HEK293 (cell line): ENCODE measurements at regions not wholly inside any gene's neighbourhood (a gene's known extent, or its start where the extent isn't known, plus 50 kb on each side); places are given as distances from the start of the nearest gene placed in this dataset.

Experiments
- CTCF ChIP-seq: fragments of 450-650 bp; formaldehyde crosslinking; IDR thresholded peaks from 2 replicates; pipeline ENCODE4 v1.5.1; 2016; ENCODE audit warnings: missing biosample characterization, missing genetic modification characterization
- GLIS2 ChIP-seq: fragments of 450-650 bp; formaldehyde crosslinking; IDR thresholded peaks from 2 replicates; pipeline ENCODE4 v1.5.1; 2016; ENCODE audit warnings: missing biosample characterization, missing genetic modification characterization
- KLF9 ChIP-seq: fragments of 450-650 bp; formaldehyde crosslinking; IDR thresholded peaks from 2 replicates; pipeline ENCODE4 v1.5.1; 2016; ENCODE audit warnings: missing biosample characterization, missing genetic modification characterization, low read depth
- PRDM10 ChIP-seq: fragments of 450-650 bp; formaldehyde crosslinking; IDR thresholded peaks from 2 replicates; pipeline ENCODE4 v1.5.1; 2016; ENCODE audit warnings: missing biosample characterization, missing genetic modification characterization
- TCF7L2 ChIP-seq: IDR thresholded peaks from 2 replicates; pipeline ENCODE4 v1.6.1; 2011; ENCODE audit warnings: low read depth, mild to moderate bottlenecking, inconsistent platforms, low read length, moderate library complexity, borderline replicate concordance
- TRIM28 ChIP-seq: IDR thresholded peaks from 2 replicates; pipeline ENCODE4 v1.6.1; 2011; ENCODE audit warnings: low read length, control low read depth, borderline replicate concordance
- TSHZ1 ChIP-seq: fragments of 450-650 bp; formaldehyde crosslinking; IDR thresholded peaks from 2 replicates; pipeline ENCODE4 v1.5.1; 2016; ENCODE audit warnings: missing biosample characterization, missing genetic modification characterization, borderline replicate concordance
- ZBTB44 ChIP-seq: fragments of 450-650 bp; IDR thresholded peaks from 2 replicates; pipeline ENCODE4 v1.5.1; 2018; ENCODE audit warnings: missing biosample characterization, mild to moderate bottlenecking, missing genetic modification characterization
- ZNF214 ChIP-seq: fragments of 450-650 bp; formaldehyde crosslinking; IDR thresholded peaks from 2 replicates; pipeline ENCODE4 v1.5.1; 2017; ENCODE audit warnings: missing biosample characterization, mild to moderate bottlenecking, missing genetic modification characterization, borderline replicate concordance
- ZNF221 ChIP-seq: fragments of 450-650 bp; formaldehyde crosslinking; IDR thresholded peaks from 2 replicates; pipeline ENCODE4 v1.5.1; 2017; ENCODE audit warnings: missing biosample characterization, missing genetic modification characterization, borderline replicate concordance
- ZNF629 ChIP-seq: fragments of 450-650 bp; formaldehyde crosslinking; IDR thresholded peaks from 2 replicates; pipeline ENCODE4 v1.5.1; 2017; ENCODE audit warnings: missing biosample characterization, missing genetic modification characterization
- ZNF768 ChIP-seq: fragments of 450-650 bp; formaldehyde crosslinking; IDR thresholded peaks from 2 replicates; pipeline ENCODE4 v1.5.1; 2018; ENCODE audit warnings: missing biosample characterization, mild to moderate bottlenecking, missing genetic modification characterization

- TF ChIP-seq GLIS2 (tag by site-specific recombination) (no peak), CTCF (tag by site-specific recombination) (no peak), KLF9 (tag by site-specific recombination) (no peak), TSHZ1 (no peak), ZNF629 (no peak), TRIM28 (no peak), ZNF214 (no peak), PRDM10 (tag by site-specific recombination) (no peak), ZBTB44 (tag by site-specific recombination) (no peak), ZNF221 (tag by site-specific recombination) (no peak), TCF7L2 (no peak), ZNF768 (tag by site-specific recombination) (no peak)
These were observed 416.2 kb downstream of the MATN1 start for GRCh38 chr1:30307182-30307581.
